Stimulated activated CD4-positive, alpha-beta T cell treated with anti-CD3 and anti-CD28 coated beads, TNF-alpha, amount 100 ng/mL, for 4 hours (primary cell): ENCODE measurements at regions not wholly inside any gene's neighbourhood (a gene's known extent, or its start where the extent isn't known, plus 50 kb on each side); places are given as distances from the start of the nearest gene placed in this dataset.
"Not testable (repeated sequence)": the region's sequence is repeated elsewhere in the genome, so short reads cannot be mapped to it uniquely, and the experiment has no call there.

Experiments used
- DNase-seq, 3 experiments: peaks; one replicate each; pipeline ENCODE4 v3.0.0-alpha.2; 2020; ENCODE audit warnings: low read depth in 3 of 3

DNA sequence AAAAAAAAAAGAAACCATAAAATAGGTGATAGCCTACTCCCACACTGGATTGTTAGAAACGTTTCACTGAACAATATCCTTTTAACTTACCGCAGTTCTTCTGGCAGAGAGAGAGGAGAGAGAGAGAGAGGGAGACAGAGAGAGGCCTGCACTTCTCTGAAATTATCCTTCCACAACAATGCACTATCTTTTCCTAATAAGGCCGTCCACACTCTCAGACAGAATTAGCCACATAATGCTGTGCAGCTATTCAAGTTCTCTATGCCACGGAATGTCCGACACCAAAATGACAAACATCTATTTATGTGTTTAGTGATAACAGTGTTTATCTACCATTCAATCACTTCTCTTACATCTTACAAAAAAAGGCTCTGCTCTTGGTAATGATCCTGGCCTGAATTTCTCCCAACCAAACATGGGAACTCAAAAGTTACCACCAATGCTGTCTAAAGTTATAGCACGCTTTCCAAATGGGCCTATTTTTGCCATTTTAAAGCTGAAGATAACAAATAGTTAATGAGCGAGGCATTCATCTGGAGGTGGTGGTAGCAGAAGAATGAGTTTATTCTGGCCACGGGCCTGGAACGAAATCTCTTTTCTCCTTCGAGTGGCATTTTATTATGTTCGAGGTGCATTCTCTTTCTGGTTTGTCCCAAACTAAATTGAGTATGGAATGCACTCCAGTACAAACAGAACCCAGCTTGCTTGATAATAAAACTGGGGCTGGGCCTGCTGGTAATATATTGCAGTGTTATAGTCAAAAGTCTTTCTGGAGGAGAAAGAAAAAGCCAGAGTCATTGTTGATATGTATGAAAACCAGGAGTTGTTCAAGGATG, 160.2 kb upstream of the SVIL start:
- no peak for DNase-seq

DNA sequence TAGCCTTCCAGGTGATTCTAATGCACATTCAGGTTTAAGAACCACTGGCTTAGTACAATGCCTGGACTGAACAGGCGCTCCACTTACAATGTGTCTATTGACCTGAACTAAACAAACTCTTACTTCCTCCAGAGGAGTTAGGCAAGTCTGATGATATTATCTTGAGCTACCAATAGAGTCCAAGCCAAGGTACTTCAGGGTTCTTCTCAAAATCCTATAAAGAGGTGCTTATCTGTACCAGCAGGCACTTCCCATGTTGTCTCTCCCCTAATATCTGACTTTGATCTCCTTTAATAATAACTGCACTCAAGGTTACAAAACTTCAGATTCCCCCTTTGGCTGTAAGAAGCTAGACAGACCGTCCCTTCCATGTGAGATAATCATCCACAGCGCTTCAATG, 157.0 kb upstream of the SVIL start:
- no peak for DNase-seq

DNA sequence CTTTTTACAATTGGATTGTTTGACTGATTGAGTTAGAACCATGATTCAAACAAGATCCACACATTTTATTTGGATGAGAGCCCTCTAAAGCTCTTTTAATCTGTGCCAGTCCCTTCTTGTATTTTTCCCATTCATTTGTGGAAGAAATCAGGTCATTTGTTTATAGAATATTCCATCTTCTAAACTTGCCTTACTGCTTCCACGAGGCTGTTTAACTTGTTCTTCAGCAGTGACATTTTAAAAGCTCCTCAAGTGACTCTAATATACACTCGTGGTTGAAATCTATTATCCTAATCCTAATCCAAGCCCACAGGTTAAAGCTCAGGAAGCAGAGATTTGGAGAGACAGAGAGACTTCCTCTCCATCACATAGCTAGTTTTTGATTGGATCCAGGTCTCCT, 155.4 kb upstream of the SVIL start:
- DNase-seq = no peak

DNA sequence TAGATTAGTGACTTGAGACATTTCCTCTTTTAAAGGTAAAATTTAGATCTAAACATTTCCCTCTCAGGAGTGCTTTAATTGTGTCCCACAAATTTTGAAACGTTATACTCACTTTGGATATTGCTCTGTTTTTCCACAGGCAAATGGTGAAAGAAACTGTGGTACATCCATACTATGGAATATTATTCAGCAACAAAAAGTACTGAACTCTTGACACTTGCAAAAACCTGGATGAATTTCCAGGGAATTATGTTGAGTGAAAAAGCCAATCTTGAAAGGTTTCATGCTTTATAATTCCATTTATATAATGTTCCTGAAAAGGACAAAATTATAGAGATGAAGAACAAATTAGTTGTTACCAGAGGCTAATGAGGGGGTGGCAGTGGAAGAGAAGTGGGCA, 153.3 kb upstream of the SVIL start:
- no peak for DNase-seq

DNA sequence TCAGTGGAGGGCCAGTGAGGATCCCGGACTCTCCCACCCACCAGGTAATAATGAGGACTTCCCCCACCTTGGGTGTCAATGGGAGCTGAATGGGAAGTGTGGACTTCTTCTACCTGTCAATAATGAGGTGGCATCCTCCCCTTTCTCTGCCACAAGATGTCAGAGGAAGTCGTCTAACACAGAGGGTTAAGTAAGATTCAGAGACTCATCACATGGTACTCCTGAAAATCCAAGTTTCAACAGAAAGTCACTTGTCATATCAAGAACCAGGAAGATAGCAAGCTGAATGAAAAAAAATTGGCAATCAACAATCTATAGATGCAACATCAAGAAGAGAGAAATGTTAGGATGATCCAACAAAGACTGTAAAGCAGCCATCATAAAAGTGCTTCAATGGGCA, 150.9 kb upstream of the SVIL start:
- DNase-seq = no peak

DNA sequence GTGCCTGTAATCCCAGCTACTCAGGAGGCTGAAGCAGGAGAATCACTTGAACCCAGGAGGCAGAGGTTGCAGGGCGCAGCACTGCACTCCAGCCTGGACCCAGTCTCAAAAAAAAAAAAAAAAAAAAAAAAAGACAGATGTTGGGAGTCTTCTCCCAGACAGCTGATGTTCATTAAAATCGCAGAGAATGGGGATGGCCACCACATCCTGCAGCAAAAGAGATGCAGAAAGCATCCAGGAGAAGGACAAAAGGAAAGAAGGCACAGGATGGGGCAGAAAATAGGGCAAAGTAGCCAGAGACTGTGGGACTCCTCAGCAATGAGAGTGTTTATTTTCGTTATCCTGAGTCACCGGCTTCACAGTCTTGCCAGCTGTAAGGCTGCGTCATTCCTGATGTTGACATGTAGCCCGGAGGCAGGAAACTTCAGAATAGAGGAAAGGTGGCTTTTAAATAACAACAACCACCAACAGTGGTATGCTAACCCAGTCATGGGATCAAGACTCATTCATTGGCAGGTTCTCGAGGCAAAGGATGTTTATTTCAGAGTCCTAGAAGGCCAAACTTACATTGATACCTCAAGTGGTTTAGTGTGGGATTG, 149.5 kb upstream of the SVIL start:
- DNase-seq = no peak

DNA sequence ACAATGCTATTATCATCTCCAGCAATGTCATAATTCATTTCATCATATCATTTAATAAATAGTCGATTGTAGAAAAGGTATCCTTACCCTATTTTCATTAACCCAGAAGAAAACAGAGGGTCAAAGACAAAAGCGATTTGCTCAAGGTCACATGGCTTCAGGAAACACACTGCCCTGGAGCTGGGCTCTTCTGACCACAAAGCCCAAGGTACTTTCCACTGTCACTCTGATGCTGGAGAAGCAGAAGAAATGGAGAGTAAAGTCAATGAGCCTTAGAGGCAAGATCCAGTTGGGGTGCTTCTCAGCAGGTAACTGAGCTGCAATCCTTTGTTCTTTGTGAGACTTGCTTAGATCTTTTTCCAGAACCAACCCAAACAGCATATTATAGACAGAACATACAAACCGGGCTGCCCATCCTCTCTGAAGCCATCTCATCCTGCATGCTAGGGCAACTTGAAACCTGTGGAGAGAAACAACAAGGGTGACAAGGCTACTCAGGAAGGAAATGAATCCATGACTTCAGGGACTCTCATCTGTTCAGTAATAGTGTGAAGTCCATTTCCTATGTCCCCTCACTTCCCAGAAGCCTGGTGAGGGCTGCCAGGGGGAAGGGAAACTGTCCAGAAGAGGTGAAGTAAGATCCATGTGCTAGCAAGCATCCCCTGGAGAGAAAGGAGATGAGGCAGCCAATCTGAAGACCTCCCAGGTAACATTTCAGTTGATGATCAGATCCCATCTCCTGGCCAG, 148.6 kb upstream of the SVIL start:
- DNase-seq = no peak

DNA sequence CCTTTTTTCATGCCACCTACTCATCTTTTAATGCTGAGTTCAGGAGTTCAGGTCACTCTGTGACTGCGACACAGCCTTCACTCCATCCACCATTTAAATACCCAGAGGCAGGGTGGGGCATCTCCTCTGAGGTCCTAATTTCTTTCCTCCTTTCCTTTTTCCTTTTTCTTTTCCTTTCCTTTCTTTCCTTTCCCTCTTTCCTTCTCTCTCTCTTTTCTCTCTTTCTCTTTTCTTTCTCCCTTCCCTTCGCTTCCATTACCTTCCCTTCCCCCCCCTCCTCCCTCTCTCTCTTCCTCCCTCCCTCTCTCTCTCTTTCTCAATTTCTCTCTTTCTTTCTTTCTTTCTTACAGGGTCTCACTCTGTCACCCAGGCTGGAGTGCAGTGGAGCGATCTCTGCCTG, 145.9 kb upstream of the SVIL start:
- DNase-seq = no peak

DNA sequence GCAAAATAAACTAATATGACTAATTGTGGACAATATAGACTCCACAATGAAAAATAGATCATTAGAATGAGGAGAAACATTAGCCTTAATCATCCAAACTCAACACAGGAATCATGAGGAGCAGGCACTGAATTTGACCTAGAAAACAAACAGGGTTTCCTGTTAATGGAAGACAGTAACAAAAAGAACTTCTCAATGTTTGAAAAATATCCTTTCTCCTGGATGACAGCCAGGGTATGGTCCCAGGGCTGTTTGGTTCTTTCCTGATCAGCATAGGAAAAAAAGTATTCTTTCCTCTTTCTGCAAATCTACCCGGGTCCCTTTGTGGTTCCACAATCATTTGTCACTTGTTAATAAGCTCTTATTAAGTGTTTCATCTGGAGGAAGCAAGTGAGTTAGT, 145.3 kb upstream of the SVIL start:
- no peak for DNase-seq

DNA sequence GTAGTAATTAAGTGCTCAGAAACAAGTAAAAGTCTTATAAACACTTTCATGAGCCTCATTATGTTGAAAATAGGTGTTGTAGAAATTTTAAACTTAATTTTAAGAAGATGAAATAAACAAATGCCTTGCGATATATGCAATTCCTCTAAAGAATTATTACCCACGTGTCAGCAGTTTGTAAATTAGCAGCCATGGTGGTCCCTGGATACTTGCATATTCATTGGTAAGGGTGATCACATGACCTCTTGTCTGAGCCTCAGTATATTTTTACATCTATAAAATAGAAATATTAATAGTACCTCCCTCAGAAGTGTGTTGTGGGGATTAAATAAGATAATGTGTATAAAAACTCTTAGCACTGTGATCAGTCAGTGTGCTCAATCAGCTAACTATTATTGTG, 141.5 kb upstream of the SVIL start:
- DNase-seq = no peak

DNA sequence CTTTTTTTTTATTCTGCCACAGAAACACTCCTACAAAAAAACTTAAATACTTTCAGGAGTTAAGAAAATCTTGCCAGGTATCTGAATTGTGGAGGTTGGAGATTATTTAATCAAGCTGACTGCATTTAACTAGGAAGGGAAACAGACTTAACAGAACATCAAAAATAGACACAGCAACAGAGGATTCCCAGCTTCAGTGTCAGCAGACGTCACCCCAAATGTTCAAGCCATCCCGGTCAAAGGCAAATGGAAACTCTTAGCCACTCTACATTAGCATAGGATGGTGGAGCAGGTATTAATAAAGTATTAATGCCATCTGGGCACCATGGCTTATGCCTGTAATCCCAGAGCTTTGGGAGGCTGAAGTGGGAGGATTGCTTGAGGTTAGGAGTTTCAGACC, 139.7 kb upstream of the SVIL start:
- DNase-seq = no peak

DNA sequence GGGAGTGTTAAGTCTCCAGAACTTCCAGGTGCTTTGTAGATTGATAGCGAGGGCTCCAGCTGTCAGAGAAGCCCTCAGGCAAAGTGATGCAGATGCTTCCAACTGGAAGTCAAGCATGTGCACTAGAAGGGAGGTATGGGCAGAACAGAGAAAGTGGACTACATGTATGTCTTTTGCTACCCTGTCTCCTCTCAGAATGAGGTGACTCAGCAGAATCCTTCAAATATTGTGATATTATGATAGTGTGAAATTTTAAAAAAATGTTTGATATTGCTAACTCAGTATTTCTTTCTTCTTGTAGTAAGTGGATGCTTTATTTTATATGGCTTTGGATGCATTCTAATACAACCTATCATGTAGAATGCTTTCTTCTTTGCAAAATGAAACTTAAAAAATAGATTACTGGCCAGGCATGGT, 138.9 kb upstream of the SVIL start:
- no peak for DNase-seq

DNA sequence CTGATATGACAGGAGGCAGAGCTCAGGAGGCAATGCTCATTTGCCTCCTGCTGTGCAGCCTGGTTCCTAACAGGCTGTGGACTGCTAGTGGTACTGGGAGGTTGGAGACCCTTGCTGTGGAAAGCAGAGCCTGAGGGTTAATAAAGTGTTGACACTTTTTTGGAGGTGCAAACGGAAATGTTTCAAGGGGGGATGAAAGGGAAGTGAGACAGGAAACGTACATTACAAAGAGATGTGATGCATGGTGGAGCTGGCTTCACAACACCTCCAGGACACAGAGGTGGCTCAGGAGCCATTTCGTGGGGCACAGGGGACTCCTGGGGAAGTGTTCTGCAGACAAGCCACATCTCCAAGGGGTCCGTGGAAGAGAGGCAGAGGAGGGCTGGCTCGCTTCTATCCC, 137.6 kb upstream of the SVIL start:
- no peak for DNase-seq

DNA sequence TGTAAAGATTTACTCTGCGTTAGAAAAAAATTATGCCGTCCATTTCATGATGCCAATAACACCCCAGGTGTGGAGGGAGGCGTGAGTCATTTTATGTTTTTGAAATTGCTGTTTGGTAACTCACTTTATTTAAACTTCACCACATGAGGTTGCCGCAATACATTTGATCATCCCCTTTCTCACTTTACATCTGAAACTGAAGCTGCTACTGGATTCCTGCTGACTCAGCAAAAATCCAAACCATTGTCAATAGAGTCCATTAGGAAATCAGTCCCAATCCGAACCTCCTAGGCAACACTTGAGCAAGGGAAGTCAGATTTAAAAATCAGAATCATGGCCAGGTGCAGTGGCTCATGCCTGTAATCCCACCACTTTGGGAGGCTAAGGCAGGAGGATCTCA, 136.6 kb upstream of the SVIL start:
- no peak for DNase-seq

DNA sequence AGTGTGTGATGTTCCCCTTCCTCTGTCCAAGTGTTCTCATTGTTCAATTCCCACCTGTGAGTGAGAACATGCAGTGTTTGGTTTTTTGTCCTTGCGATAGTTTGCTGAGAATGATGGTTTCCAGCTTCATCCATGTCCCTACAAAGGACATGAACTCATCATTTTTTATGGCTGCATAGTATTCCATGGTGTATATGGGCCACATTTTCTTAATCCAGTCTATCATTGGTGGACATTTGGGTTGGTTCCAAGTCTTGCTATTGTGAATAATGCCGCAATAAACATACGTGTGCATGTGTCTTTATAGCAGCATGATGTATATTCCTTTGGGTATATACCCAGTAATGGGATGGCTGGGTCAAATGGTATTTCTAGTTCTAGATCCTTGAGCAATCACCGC, 134.5 kb upstream of the SVIL start:
- not testable (repeated sequence) for DNase-seq

DNA sequence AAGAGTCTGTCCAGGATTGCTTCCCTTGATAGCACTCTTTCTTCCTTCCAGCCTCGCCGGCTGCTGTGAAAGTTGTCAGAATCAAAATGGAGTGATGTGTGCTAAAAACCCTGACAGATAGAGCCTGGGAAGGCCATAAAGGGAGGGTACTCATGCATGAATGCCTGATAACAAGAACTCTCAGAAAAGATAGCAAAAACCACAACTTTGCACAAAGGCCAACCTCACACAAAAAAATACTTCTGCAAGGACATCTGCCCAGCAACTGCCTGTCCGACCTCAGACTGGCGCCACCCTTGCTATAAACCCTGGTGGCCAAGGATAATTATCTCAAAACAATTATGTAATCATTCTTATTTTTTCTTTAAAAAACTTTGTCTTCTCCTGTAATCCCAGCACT, 133.2 kb upstream of the SVIL start:
- no peak for DNase-seq

DNA sequence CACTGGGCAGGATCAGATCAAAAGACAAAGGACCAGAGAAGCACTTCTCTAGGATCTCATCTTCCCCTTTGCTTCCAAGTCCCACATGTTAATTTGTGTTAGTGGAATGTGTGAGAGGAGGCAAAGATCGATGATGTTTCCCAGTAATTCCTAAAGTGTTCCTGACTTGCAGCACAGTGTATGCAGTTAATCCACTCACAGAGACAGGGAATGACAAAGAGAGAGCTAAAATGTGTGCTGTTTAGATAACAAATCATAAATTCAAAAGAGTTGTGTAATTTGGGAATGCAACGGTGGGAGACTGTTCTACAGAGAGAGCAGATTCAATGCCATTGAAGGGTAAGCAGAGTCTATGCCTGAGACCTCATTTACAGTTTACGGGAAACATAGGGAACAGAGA, 132.0 kb upstream of the SVIL start:
- DNase-seq = no peak

DNA sequence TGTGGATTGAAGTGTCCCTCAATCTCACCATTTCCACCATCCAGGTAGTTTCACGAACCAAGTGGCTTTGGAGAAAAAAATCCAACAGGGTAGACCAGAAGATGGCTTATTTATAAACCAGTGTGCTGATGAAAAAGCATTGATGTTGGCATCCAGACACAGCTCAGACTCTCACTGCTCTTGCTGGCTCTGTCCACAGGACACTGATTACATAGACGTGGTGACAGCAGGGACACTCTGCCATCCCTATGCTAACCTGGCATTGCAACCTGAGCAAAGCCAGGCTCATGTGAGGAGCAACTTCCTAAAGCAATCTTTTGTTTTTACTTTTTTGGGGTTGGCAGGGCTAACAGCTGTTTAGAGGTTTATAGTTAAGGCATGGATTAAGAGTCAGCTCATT, 130.6 kb upstream of the SVIL start:
- DNase-seq = no peak

DNA sequence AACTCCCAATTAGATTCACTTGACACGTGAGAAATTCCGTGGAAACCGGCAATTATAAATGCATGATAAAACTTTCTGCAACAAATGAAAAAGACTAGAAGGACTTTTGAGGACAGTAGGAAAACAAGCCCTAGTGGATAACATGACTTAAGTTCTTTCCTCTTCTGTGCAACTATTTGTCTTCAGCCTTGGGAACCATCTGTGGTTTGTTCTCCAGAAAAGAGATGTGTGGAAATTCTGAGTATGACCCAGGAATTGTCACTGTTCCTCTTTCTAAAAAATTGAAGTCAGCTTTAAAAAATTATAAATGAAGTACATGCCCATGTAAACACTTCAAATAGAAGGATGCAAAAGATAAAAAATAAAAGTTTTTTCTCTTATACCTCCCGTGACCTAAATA, 128.6 kb upstream of the SVIL start:
- no peak for DNase-seq

DNA sequence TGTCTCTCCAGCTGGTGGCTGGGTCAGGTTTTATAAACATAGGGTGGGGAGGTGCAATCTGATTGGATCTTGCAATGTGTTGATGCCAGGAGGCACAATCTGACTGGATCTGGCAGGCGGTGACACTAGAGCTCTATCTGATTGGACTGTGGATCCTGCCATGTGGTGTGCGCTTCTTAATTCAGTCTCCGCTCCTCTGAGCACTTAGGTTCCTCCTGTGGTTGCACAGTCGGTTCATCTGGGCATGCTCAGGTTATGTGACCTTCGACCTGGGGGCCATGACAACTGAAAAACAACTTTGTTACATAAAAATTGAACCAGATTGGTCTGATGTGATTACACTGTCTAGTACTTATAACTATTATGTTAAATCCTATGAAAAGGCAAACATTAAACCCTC, 127.1 kb upstream of the SVIL start:
- no peak for DNase-seq

DNA sequence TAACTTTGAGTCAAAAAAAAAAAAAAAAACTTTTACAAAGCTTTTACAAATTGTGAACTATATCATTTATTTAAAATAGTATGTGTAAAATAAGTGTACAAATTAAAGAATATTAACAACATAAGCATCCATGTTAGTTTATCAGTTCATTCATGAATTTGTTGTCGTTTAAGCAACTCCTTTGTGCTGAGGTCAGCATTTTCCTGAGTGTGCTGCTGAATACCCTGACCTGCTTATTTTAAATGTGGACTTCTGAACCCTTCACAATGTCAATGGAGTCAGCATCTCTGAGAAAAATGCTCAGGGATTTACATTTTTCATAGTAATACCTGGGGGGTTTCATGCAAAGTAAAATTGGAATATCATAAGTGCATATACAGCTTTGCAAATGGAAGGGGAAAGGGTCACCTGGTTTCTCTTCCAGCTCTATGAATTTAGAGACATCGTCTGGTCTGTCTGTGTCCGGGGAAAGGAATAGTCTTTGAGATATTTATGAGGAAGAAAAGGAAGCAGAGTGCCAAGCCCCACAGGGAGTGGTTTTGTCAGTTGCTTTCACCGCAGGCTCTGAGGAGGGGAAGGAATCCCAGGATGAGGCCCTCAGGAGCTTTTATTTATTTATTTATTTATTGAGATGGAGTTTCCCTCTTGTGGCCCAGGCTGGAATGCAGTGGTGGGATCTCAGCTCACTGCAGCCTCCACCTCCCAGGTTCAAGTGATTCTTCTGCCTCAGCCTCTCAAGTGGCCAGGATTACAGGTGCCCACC, 125.5 kb upstream of the SVIL start:
- no peak for DNase-seq

DNA sequence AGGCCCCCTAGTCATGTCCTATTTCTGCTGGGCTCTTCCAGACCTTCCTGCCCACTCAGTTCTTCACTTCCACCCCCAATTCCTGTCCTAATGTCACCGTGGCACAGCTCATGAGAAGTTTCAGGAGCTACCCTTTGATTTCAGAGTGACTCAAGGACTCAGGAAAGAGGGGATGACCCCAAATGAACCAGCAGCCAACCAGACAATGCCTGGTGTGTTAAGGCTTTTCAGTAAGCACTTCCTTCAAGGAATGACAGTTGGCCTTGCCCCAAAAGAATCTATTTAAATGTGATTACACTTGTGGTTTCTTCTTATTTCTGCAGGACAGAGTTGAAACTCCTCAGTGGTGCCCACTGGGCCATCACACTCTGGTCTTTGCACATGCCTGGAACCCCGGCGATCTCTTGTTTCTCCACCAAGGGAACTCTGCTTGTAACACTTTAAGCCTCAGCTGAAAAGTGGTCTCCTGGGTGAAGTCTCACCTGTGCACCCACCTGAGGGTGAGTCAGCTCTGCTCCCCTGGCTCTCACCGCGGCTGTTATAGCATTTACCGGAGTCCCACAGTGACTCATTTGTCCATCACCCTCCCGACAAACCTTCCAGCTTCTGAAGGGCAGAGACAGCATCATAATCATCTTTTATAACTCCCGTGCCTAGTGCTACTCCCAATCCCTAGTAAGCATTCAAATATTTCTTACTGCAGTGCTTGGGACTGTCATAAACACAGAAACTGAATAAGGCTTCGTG, 123.0 kb upstream of the SVIL start:
- no peak for DNase-seq
